K562 (cell line): ENCODE measurements at regions not wholly inside any gene's neighbourhood (a gene's known extent, or its start where the extent isn't known, plus 50 kb on each side); places are given as distances from the start of the nearest gene placed in this dataset.

Experiments
- ATAC-seq: fragments of 200-7000 bp; cut with Tn5 transposase; 3 replicates; pipeline ENCODE4 v1.9.1; 2020; ENCODE audit warnings: moderate library complexity
- BruUV-seq: library from RNA; stranded (reverse); fragments of 400-500 nt; replicated peaks from 2 replicates; lab custom pipeline; 2021; lab: Mats Ljungman, UMichigan
- CTCF ChIA-PET: fragments of 300-600 bp; formaldehyde crosslinking; extraction: SDS; loops from one replicate; lab custom pipeline; 2021; ENCODE audit warnings: low intra/inter-chr PET ratio; lab: Yijun Ruan, JAX
- POLR2A ChIA-PET: fragments of 300-600, 350-650 bp; sonication (Branson Sonifier 250); formaldehyde crosslinking; extraction: SDS; loops from one replicate; lab custom pipeline; 2021; ENCODE audit warnings: antibody characterized with exemption, inconsistent platforms; lab: Yijun Ruan, JAX
- DNase-seq, 4 experiments: peaks; one replicate each; pipeline versions ENCODE4 v3.0.0 to v3.0.0-alpha.2; 2011 to 2018; ENCODE audit warnings: low spot score in 3 of 4, mixed read lengths in 3 of 4; ENCODE audit errors: extremely low read depth in 1 of 4
- FAIRE-seq: peaks from 2 replicates; lab custom pipeline; 2011; peaks lifted over from hg19 to GRCh38; lab: Jason Lieb, UNC
- H2AFZ ChIP-seq: 2 replicates; pipeline ENCODE4 v1.6.0; 2011; ENCODE audit warnings: low read depth, low read length, control low read depth, inconsistent platforms
- H3K27ac ChIP-seq: fragments of 200-600 bp; 3 replicates; pipeline ENCODE4 v1.8.0; 2011; ENCODE audit warnings: low read depth, mild to moderate bottlenecking, control low read depth, inconsistent platforms, low read length, moderate library complexity, mixed read lengths; ENCODE audit errors: extremely low read depth
- H3K27me3 ChIP-seq, 2 experiments: fragments of 300-600 bp in 1 of 2; 2 replicates in 1 of 2; 3 replicates in 1 of 2; pipeline versions ENCODE4 v1.6.0 to v1.8.0; 2011; ENCODE audit warnings: inconsistent platforms in 2 of 2, low read length in 2 of 2, mild to moderate bottlenecking in 1 of 2, mixed read lengths in 1 of 2, moderate library complexity in 1 of 2; ENCODE audit not compliant: control insufficient read depth in 2 of 2, insufficient read depth in 2 of 2
- H3K36me3 ChIP-seq: fragments of 300-600 bp; 3 replicates; pipeline ENCODE4 v1.8.0; 2011; ENCODE audit warnings: mild to moderate bottlenecking, low read length, inconsistent platforms; ENCODE audit not compliant: control insufficient read depth, insufficient read depth
- H3K4me1 ChIP-seq, 2 experiments: fragments of 200-600 bp in 1 of 2; replicated peaks in 1 of 2; 2 replicates in 1 of 2; 3 replicates in 1 of 2; pipeline versions ENCODE4 v1.5.1 to v1.8.0; 2011; ENCODE audit warnings: inconsistent platforms in 2 of 2, low read length in 2 of 2, mild to moderate bottlenecking in 1 of 2, mixed read lengths in 1 of 2, moderate library complexity in 1 of 2; ENCODE audit not compliant: control insufficient read depth in 2 of 2, insufficient read depth in 2 of 2
- H3K4me2 ChIP-seq: 2 replicates; pipeline ENCODE4 v1.6.1; 2011; ENCODE audit warnings: low read length, control low read depth, inconsistent platforms, mixed read lengths; ENCODE audit not compliant: insufficient read depth
- H3K4me3 ChIP-seq: fragments of 200-600 bp; sonication (generic), shearing (Covaris generic); 2 replicates; pipeline ENCODE4 v1.5.1; 2016; ENCODE audit warnings: control low read depth, inconsistent platforms
- H3K79me2 ChIP-seq: fragments of 200-600 bp; 3 replicates; pipeline ENCODE4 v1.8.0; 2011; ENCODE audit warnings: low read length, inconsistent platforms; ENCODE audit not compliant: control insufficient read depth, insufficient read depth
- H3K9ac ChIP-seq, 2 experiments: 2 replicates each; pipeline versions ENCODE4 v1.6.0 to v1.6.1; 2011; ENCODE audit warnings: low read depth in 2 of 2, low read length in 2 of 2, control low read depth in 1 of 2, inconsistent platforms in 1 of 2, mild to moderate bottlenecking in 1 of 2, mixed read lengths in 1 of 2; ENCODE audit not compliant: insufficient read depth in 1 of 2
- H3K9me1 ChIP-seq: one replicate; pipeline ENCODE4 v1.6.0; 2011; ENCODE audit warnings: inconsistent platforms, mild to moderate bottlenecking, low read length, moderate library complexity; ENCODE audit not compliant: control insufficient read depth, insufficient read depth
- H3K9me3 ChIP-seq: replicated peaks from 2 replicates; pipeline ENCODE4 v1.5.1; 2011; ENCODE audit warnings: low read depth, low read length, inconsistent platforms; ENCODE audit not compliant: control insufficient read depth, insufficient read depth
- H4K20me1 ChIP-seq: replicated peaks from 2 replicates; pipeline ENCODE4 v1.6.1; 2011; ENCODE audit warnings: low read length, inconsistent platforms, mixed read lengths; ENCODE audit not compliant: control insufficient read depth, insufficient read depth
- EHMT2 ChIP-seq: fragments of 450-650 bp; IDR thresholded peaks from 2 replicates; pipeline ENCODE4 v1.6.1; 2018; ENCODE audit warnings: antibody characterized with exemption
- HLTF ChIP-seq: fragments of 450-650 bp; IDR thresholded peaks from 2 replicates; pipeline ENCODE4 v1.6.1; 2016
- JUNB ChIP-seq: fragments of 450-650 bp; formaldehyde crosslinking; conservative IDR thresholded peaks from 2 replicates; pipeline ENCODE4 v1.4.0; 2020; ENCODE audit warnings: mild to moderate bottlenecking
- MBD2 ChIP-seq: sonication (generic); IDR thresholded peaks from 2 replicates; pipeline ENCODE4 v1.6.1; 2016; ENCODE audit warnings: low read depth, borderline replicate concordance
- SMARCC2 ChIP-seq: fragments of 450-650 bp; IDR thresholded peaks from 2 replicates; pipeline ENCODE4 v1.6.1; 2017; ENCODE audit warnings: antibody characterized with exemption, moderate library complexity, mild to moderate bottlenecking, low read depth
- TAF1 ChIP-seq: IDR thresholded peaks from 2 replicates; pipeline ENCODE4 v1.6.1; 2011; ENCODE audit warnings: mild to moderate bottlenecking, low read length, moderate library complexity; ENCODE audit not compliant: insufficient read depth, control insufficient read depth, severe bottlenecking; ENCODE audit errors: extremely low read depth
- ZNF324 ChIP-seq: fragments of 250-450 bp; sonication (Bioruptor Pico); IDR thresholded peaks from 2 replicates; pipeline ENCODE4 v1.4.0; 2020; ENCODE audit warnings: mild to moderate bottlenecking
- ZNF384 ChIP-seq: IDR thresholded peaks from 2 replicates; pipeline ENCODE4 v1.6.1; 2012; ENCODE audit warnings: low read depth, low read length, improper control_type of control experiment
- ZNF41 ChIP-seq: fragments of 250-450 bp; sonication (Bioruptor Pico); conservative IDR thresholded peaks from 2 replicates; pipeline ENCODE4 v1.4.0; 2020; ENCODE audit warnings: mild to moderate bottlenecking
- WGBS: fragments of 100-300 bp; shearing (Covaris generic); methylation state at CpG from one replicate; pipeline ENCODE4 v1.1.6; 2016; ENCODE audit warnings: low coverage, mixed read lengths; ENCODE audit not compliant: insufficient coverage; ENCODE audit errors: missing lambda C conversion rate; 5-methylcytosine and 5-hydroxymethylcytosine counted together
- in situ Hi-C: fragments of 300-500 bp; cut with MboI; formaldehyde crosslinking; loops from 4 replicates; pipeline ENCODE4 v1.15.0; 2018; ENCODE audit warnings: inconsistent platforms, mixed read lengths
- intact Hi-C: fragments of 100-400 bp; cut with micrococcal nuclease; formaldehyde crosslinking; loops from 2 replicates; pipeline ENCODE4 v1.14.2; 2022
- TF ChIP-seq, protein P1 (sequence below): fragments of 200-800 bp; sonication (Bioruptor generic); IDR thresholded peaks from 2 replicates; pipeline ENCODE4 v1.6.1; 2016; ENCODE audit warnings: missing genetic modification characterization, missing compliant biosample characterization
- TF ChIP-seq, protein P2 (sequence below): sonication (generic); formaldehyde crosslinking; IDR thresholded peaks from 2 replicates; pipeline ENCODE4 v1.5.0; 2020; ENCODE audit warnings: missing genetic modification reagents
- TF ChIP-seq, protein P3 (sequence below): sonication (generic); formaldehyde crosslinking; IDR thresholded peaks from 2 replicates; pipeline ENCODE4 v1.9.0; 2022; ENCODE audit warnings: mild to moderate bottlenecking, missing genetic modification reagents

DNA sequence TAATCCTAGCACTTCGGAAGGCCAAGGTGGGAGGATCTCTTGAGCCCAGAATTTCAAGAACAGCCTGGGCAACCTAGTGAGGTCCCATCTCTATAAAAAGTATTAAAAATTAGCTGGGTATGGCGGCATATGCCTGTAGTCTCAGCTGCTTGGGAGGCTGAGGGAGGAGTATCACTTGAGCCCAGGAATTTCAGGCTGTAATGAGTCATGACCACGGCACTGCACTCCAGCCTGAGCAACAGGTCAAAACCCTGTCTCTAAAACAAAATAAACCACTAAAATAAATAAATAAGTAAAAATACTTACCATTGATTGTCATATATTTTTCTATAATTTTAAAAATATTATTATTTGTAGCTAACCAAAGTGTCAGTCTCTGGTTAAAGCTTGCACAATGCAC, 315.6 kb upstream of the SMIM31 start (continued):
- TF ChIP-seq, protein P1, sequence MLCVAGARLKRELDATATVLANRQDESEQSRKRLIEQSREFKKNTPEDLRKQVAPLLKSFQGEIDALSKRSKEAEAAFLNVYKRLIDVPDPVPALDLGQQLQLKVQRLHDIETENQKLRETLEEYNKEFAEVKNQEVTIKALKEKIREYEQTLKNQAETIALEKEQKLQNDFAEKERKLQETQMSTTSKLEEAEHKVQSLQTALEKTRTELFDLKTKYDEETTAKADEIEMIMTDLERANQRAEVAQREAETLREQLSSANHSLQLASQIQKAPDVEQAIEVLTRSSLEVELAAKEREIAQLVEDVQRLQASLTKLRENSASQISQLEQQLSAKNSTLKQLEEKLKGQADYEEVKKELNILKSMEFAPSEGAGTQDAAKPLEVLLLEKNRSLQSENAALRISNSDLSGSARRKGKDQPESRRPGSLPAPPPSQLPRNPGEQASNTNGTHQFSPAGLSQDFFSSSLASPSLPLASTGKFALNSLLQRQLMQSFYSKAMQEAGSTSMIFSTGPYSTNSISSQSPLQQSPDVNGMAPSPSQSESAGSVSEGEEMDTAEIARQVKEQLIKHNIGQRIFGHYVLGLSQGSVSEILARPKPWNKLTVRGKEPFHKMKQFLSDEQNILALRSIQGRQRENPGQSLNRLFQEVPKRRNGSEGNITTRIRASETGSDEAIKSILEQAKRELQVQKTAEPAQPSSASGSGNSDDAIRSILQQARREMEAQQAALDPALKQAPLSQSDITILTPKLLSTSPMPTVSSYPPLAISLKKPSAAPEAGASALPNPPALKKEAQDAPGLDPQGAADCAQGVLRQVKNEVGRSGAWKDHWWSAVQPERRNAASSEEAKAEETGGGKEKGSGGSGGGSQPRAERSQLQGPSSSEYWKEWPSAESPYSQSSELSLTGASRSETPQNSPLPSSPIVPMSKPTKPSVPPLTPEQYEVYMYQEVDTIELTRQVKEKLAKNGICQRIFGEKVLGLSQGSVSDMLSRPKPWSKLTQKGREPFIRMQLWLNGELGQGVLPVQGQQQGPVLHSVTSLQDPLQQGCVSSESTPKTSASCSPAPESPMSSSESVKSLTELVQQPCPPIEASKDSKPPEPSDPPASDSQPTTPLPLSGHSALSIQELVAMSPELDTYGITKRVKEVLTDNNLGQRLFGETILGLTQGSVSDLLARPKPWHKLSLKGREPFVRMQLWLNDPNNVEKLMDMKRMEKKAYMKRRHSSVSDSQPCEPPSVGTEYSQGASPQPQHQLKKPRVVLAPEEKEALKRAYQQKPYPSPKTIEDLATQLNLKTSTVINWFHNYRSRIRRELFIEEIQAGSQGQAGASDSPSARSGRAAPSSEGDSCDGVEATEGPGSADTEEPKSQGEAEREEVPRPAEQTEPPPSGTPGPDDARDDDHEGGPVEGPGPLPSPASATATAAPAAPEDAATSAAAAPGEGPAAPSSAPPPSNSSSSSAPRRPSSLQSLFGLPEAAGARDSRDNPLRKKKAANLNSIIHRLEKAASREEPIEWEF, result no peak
- TF ChIP-seq, all 486 proteins: peak for 0

DNA sequence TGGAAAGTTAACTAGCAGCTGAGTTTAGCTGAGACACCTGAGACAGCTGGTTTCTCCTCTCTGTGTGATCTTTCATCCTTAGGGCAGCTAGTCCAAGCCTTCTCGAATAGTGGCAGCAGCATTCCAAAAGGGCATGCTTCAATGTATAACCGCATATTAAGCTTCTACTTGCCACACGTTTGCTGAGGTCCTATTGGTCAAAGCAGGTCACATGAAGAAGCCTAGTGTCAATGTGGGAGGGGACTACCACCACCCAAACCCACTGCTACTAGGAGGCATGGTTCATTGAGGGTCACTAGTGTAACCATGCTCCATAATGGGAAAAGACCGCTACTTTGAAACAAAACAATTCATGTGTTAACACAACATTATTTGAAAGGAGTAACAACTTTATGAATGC, 314.9 kb upstream of the SMIM31 start:
- in situ Hi-C loops, result no loop called here
- no peaks in the 10 kb centered on the region for H3K36me3 ChIP-seq
- FAIRE-seq (no peak), DNase-seq (no peak), ATAC-seq (no peak)
- H2AFZ ChIP-seq, result no peak overlapping the region
- no peaks in the 10 kb centered on the region for H3K79me2 ChIP-seq
- H3K27me3 ChIP-seq, result no peaks in the 10 kb centered on the region
- TF ChIP-seq TAF1, result no peak
- TF ChIP-seq SMARCC2, result no peak
- TF ChIP-seq, protein P2, sequence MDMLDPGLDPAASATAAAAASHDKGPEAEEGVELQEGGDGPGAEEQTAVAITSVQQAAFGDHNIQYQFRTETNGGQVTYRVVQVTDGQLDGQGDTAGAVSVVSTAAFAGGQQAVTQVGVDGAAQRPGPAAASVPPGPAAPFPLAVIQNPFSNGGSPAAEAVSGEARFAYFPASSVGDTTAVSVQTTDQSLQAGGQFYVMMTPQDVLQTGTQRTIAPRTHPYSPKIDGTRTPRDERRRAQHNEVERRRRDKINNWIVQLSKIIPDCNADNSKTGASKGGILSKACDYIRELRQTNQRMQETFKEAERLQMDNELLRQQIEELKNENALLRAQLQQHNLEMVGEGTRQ (CRISPR knock-in tag), result peak; percentile 39; the same call in 1 of the 2 replicates
- TF ChIP-seq ZNF41 (CRISPR knock-in tag), result no peak
- no peak for TF ChIP-seq ZNF324 (CRISPR knock-in tag)
- TF ChIP-seq EHMT2, result no peak
- no peak for TF ChIP-seq HLTF
- TF ChIP-seq, protein P3, sequence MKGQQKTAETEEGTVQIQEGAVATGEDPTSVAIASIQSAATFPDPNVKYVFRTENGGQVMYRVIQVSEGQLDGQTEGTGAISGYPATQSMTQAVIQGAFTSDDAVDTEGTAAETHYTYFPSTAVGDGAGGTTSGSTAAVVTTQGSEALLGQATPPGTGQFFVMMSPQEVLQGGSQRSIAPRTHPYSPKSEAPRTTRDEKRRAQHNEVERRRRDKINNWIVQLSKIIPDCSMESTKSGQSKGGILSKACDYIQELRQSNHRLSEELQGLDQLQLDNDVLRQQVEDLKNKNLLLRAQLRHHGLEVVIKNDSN (CRISPR knock-in tag), result peak; percentile 64; the same call in 1 of the 2 replicates
- no peak for TF ChIP-seq JUNB (CRISPR knock-in tag)
- no peak for TF ChIP-seq ZNF384
- no peak for TF ChIP-seq MBD2
- no peaks in the 10 kb centered on the region for H3K9me3 ChIP-seq
- H4K20me1 ChIP-seq, result no peaks in the 10 kb centered on the region
- BruUV-seq, result no TSS peak
- no peak overlapping the region for H3K9ac ChIP-seq
- intact Hi-C loops, result no loop called here
- ChIA-PET CTCF (no interaction called here), POLR2A (no interaction called here)
- H3K4me3 ChIP-seq, result no peak overlapping the region
- WGBS, result 4% methylated on average over 4 of the region's 4 CpGs
- H3K4me1 ChIP-seq, result no peaks in the 10 kb centered on the region
- no peaks in the 10 kb centered on the region for H3K9me1 ChIP-seq
- H3K4me2 ChIP-seq, result no peak overlapping the region
- no peak overlapping the region for H3K27ac ChIP-seq
